ENCODE measurements at regions not wholly inside any gene's neighbourhood (a gene's known extent, or its start where the extent isn't known, plus 50 kb on each side); places are given as distances from the start of the nearest gene placed in this dataset.

- H3K4me3 ChIP-seq (replicated peaks in 1 of 3): no peak overlapping the region
- no peak for DNase-seq
- H3K4me1 ChIP-seq: no peaks in the 10 kb centered on the region
- no peaks in the 10 kb centered on the region for H3K36me3 ChIP-seq
- H3K9me3 ChIP-seq: no peaks in the 10 kb centered on the region
- H3K27ac ChIP-seq: no peak overlapping the region
- TF ChIP-seq, protein P1, sequence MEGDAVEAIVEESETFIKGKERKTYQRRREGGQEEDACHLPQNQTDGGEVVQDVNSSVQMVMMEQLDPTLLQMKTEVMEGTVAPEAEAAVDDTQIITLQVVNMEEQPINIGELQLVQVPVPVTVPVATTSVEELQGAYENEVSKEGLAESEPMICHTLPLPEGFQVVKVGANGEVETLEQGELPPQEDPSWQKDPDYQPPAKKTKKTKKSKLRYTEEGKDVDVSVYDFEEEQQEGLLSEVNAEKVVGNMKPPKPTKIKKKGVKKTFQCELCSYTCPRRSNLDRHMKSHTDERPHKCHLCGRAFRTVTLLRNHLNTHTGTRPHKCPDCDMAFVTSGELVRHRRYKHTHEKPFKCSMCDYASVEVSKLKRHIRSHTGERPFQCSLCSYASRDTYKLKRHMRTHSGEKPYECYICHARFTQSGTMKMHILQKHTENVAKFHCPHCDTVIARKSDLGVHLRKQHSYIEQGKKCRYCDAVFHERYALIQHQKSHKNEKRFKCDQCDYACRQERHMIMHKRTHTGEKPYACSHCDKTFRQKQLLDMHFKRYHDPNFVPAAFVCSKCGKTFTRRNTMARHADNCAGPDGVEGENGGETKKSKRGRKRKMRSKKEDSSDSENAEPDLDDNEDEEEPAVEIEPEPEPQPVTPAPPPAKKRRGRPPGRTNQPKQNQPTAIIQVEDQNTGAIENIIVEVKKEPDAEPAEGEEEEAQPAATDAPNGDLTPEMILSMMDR (IDR thresholded peaks at IDR 0.05): no peak
- TF ChIP-seq POLR2A (IDR thresholded peaks at IDR 0.05): no peak
- intact Hi-C loops (cut with DNase I): no loop called here
- no peaks in the 10 kb centered on the region for H3K27me3 ChIP-seq
Measured at GRCh38 chr16:17011712-17012111, 459.0 kb downstream of the XYLT1 start.

GRCh38 chr16:17013038-17013437, 457.7 kb downstream of the XYLT1 start:
- WGBS, 2 donors: 80 to 84% methylated on average over 8 of the region's 8 CpGs

DNA sequence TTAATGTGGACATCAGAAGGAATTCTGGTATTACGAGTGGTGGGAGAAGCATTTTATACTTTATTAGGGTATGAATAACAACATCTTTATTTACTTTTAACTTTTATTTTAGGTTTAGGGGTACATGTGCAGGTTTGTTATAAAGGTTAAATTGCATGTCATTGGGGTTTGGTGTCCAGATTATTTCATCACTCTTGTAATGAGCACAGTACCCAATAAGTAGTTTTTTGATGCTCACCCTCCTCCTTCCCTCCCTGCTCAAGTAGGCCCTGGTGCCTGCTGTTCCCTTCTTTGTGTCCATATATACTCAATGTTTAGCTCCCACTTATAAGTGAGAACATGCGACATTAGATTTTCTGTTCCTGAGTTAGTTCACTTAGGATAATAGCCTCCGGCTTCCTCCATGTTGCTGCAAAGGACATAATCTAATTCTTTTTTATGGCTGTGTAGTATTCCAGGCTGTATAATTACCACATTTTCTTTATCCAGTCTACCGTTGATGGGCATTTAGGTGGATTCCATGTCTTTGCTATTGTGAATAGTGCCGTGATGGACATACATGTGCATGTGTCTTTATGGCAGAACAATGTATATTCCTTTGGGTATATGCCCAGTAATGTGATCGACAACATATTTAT, 456.2 kb downstream of the XYLT1 start:
- no peaks in the 10 kb centered on the region for H3K36me3 ChIP-seq
- H3K27me3 ChIP-seq: no peaks in the 10 kb centered on the region
- H3K27ac ChIP-seq: no peak overlapping the region
- H3K9me3 ChIP-seq: no peaks in the 10 kb centered on the region
- 92 to 93% methylated on average over 6 of the region's 6 CpGs for whole genome bisulfite sequencing, 2 donors
- no peaks in the 10 kb centered on the region for H3K4me1 ChIP-seq
- no peak for DNase-seq
- H3K4me3 ChIP-seq (replicated peaks in 1 of 3): no peak overlapping the region
- TF ChIP-seq POLR2A (IDR thresholded peaks at IDR 0.05): no peak
- TF ChIP-seq, protein P1 (IDR thresholded peaks at IDR 0.05): no peak
- intact Hi-C loops (cut with DNase I): no loop called here

More at GRCh38 chr16:17013038-17013437, 457.7 kb downstream of the XYLT1 start:
- no peak for TF ChIP-seq POLR2A (IDR thresholded peaks at IDR 0.05)
- TF ChIP-seq, protein P1 (IDR thresholded peaks at IDR 0.05): no peak
- Histone ChIP-seq H3K27ac (no peak overlapping the region), H3K4me3 (replicated peaks in 1 of 3) (no peak overlapping the region), H3K9me3 (no peaks in the 10 kb centered on the region), H3K27me3 (no peaks in the 10 kb centered on the region), H3K4me1 (no peaks in the 10 kb centered on the region), H3K36me3 (no peaks in the 10 kb centered on the region)
- intact Hi-C loops (cut with DNase I): no loop called here
- no peak for DNase-seq

GRCh38 chr16:17015702-17016101, 455.1 kb downstream of the XYLT1 start:
- WGBS, 2 donors: 94% methylated on average over 6 of the region's 6 CpGs
- no peak for TF ChIP-seq POLR2A (IDR thresholded peaks at IDR 0.05)
- TF ChIP-seq, protein P1 (IDR thresholded peaks at IDR 0.05): no peak
- no peak for DNase-seq

DNA sequence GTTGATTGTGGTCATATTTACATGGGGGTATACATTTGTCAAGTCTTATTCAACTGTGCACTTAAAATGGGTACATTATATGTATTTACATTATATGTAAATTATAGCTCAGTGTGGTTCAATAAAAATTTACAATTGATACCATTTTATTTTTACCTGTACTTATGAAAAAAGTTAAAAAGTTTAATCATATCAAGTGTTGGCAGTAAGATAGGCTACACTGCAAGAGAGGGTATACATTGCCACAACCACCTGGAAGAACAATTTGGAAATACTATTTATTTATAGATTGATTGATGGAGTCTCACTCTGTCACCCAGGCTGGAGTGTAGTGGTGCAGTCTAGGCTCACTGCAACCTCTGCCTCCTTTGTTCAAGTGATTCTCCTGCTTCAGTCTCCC, 453.3 kb downstream of the XYLT1 start:
- intact Hi-C loops (cut with DNase I): no loop called here
- TF ChIP-seq, protein P1 (IDR thresholded peaks at IDR 0.05): no peak
- TF ChIP-seq POLR2A (IDR thresholded peaks at IDR 0.05): no peak
- Histone ChIP-seq H3K4me3 (replicated peaks in 1 of 3) (no peak overlapping the region), H3K27ac (no peak overlapping the region), H3K4me1 (no peaks in the 10 kb centered on the region), H3K36me3 (no peaks in the 10 kb centered on the region), H3K27me3 (no peaks in the 10 kb centered on the region), H3K9me3 (no peaks in the 10 kb centered on the region)
- DNase-seq: no peak

More at GRCh38 chr16:17015702-17016101, 455.1 kb downstream of the XYLT1 start:
- no peak overlapping the region for H3K4me3 ChIP-seq (replicated peaks in 1 of 3)
- intact Hi-C loops (cut with DNase I): no loop called here
- H3K4me1 ChIP-seq: no peaks in the 10 kb centered on the region
- no peaks in the 10 kb centered on the region for H3K9me3 ChIP-seq
- H3K27ac ChIP-seq: no peak overlapping the region
- no peaks in the 10 kb centered on the region for H3K36me3 ChIP-seq
- H3K27me3 ChIP-seq: no peaks in the 10 kb centered on the region
